GM12864 (cell line): ENCODE measurements at regions not wholly inside any gene's neighbourhood (a gene's known extent, or its start where the extent isn't known, plus 50 kb on each side); places are given as distances from the start of the nearest gene placed in this dataset.

Experiments used
- DNase-seq: peaks from one replicate; pipeline ENCODE4 v3.0.0-alpha.2; 2011; ENCODE audit warnings: low read depth
- H3K4me3 ChIP-seq: 2 replicates; pipeline ENCODE4 v1.5.1; 2011; ENCODE audit warnings: mild to moderate bottlenecking, low read depth, low read length, control low read depth
- CTCF ChIP-seq: IDR thresholded peaks from 2 replicates; pipeline ENCODE4 v1.5.1; 2011; ENCODE audit warnings: low read depth, mild to moderate bottlenecking, moderate library complexity, low read length, control low read depth, inconsistent platforms; ENCODE audit errors: missing control alignments

GRCh38 chr6:14542670-14543366 is 425.2 kb downstream of the CD83 start:
- TF ChIP-seq CTCF, result no peak
- no peak for DNase-seq

GRCh38 chr6:14543971-14544585 is 426.5 kb downstream of the CD83 start:
- H3K4me3 ChIP-seq, result no peak overlapping the region
- TF ChIP-seq CTCF, result no peak
- no peak for DNase-seq

More at GRCh38 chr6:14542670-14543366, 425.2 kb downstream of the CD83 start:
- no peak overlapping the region for H3K4me3 ChIP-seq

GRCh38 chr6:14544666-14545065 is 427.1 kb downstream of the CD83 start:
- no peak overlapping the region for H3K4me3 ChIP-seq
- TF ChIP-seq CTCF, result no peak
- DNase-seq, result no peak

GRCh38 chr6:14545496-14545895 is 427.9 kb downstream of the CD83 start:
- DNase-seq, result no peak
- no peak for TF ChIP-seq CTCF
- no peak overlapping the region for H3K4me3 ChIP-seq

- H3K4me3 ChIP-seq, result no peak overlapping the region
- DNase-seq, result no peak
- TF ChIP-seq CTCF, result no peak
Measured at GRCh38 chr6:14546036-14546435, 428.5 kb downstream of the CD83 start.

- DNase-seq, result no peak
- no peak for TF ChIP-seq CTCF
Measured at GRCh38 chr6:14547284-14547998, 429.9 kb downstream of the CD83 start.

More at GRCh38 chr6:14547284-14547998, 429.9 kb downstream of the CD83 start:
- H3K4me3 ChIP-seq, result no peak overlapping the region
